ENCODE measurements at regions not wholly inside any gene's neighbourhood (a gene's known extent, or its start where the extent isn't known, plus 50 kb on each side); places are given as distances from the start of the nearest gene placed in this dataset.

- no peak overlapping the region for H3K4me3 ChIP-seq (ENCODE audit: low read depth, low read length)
- no peak for DNase-seq
- TF ChIP-seq CTCF (IDR thresholded peaks at IDR 0.05; ENCODE audit: low read depth, low read length): no peak
- H3K9me3 ChIP-seq: no peaks in the 10 kb centered on the region
- H3K36me3 ChIP-seq: no peaks in the 10 kb centered on the region
- H3K4me1 ChIP-seq: no peaks in the 10 kb centered on the region
- no peaks in the 10 kb centered on the region for H3K27me3 ChIP-seq
These were observed 158.0 kb upstream of the RBMS1 start for GRCh38 chr2:160651416-160652200.

GRCh38 chr2:160652236-160652635, 158.6 kb upstream of the RBMS1 start:
- no peak overlapping the region for H3K4me3 ChIP-seq (ENCODE audit: low read depth, low read length)
- no peaks in the 10 kb centered on the region for H3K36me3 ChIP-seq
- TF ChIP-seq CTCF (IDR thresholded peaks at IDR 0.05; ENCODE audit: low read depth, low read length): no peak
- no peaks in the 10 kb centered on the region for H3K4me1 ChIP-seq
- DNase-seq: no peak
- no peaks in the 10 kb centered on the region for H3K27me3 ChIP-seq
- no peaks in the 10 kb centered on the region for H3K9me3 ChIP-seq

GRCh38 chr2:160657196-160657595, 163.6 kb upstream of the RBMS1 start:
- 0 out of 2 replicates have a peak, but pooled peaks cover 3% of the 10 kb centered on the region for H3K4me1 ChIP-seq
- no peak overlapping the region for H3K4me3 ChIP-seq (ENCODE audit: low read depth, low read length)
- TF ChIP-seq CTCF (IDR thresholded peaks at IDR 0.05; ENCODE audit: low read depth, low read length): no peak
- H3K27me3 ChIP-seq: no peaks in the 10 kb centered on the region
- H3K36me3 ChIP-seq: no peaks in the 10 kb centered on the region
- DNase-seq: no peak
- no peaks in the 10 kb centered on the region for H3K9me3 ChIP-seq

- no peaks in the 10 kb centered on the region for H3K36me3 ChIP-seq
- 0 out of 2 replicates have a peak, but pooled peaks cover 3% of the 10 kb centered on the region for H3K4me1 ChIP-seq
- no peaks in the 10 kb centered on the region for H3K27me3 ChIP-seq
- no peaks in the 10 kb centered on the region for H3K9me3 ChIP-seq
- H3K4me3 ChIP-seq (ENCODE audit: low read depth, low read length): no peak overlapping the region
- DNase-seq: no peak
- no peak for TF ChIP-seq CTCF (IDR thresholded peaks at IDR 0.05; ENCODE audit: low read depth, low read length)
These were observed 165.2 kb upstream of the RBMS1 start for GRCh38 chr2:160658851-160659250.

GRCh38 chr2:160660741-160661140, 167.1 kb upstream of the RBMS1 start:
- TF ChIP-seq CTCF (IDR thresholded peaks at IDR 0.05; ENCODE audit: low read depth, low read length): no peak
- H3K36me3 ChIP-seq: no peaks in the 10 kb centered on the region
- no peak for DNase-seq
- H3K4me1 ChIP-seq: 0 out of 2 replicates have a peak, but pooled peaks cover 3% of the 10 kb centered on the region
- H3K27me3 ChIP-seq: no peaks in the 10 kb centered on the region
- no peak overlapping the region for H3K4me3 ChIP-seq (ENCODE audit: low read depth, low read length)
- no peaks in the 10 kb centered on the region for H3K9me3 ChIP-seq

GRCh38 chr2:160664603-160665140, 171.1 kb upstream of the RBMS1 start:
- no peak for TF ChIP-seq CTCF (IDR thresholded peaks at IDR 0.05; ENCODE audit: low read depth, low read length)
- H3K4me1 ChIP-seq: no peaks in the 10 kb centered on the region
- no peaks in the 10 kb centered on the region for H3K27me3 ChIP-seq
- no peaks in the 10 kb centered on the region for H3K9me3 ChIP-seq
- H3K4me3 ChIP-seq (ENCODE audit: low read depth, low read length): no peak overlapping the region
- no peaks in the 10 kb centered on the region for H3K36me3 ChIP-seq
- DNase-seq: no peak

Data from BE2C (cell line).